ENCODE measurements at regions not wholly inside any gene's neighbourhood (a gene's known extent, or its start where the extent isn't known, plus 50 kb on each side); places are given as distances from the start of the nearest gene placed in this dataset.

DNA sequence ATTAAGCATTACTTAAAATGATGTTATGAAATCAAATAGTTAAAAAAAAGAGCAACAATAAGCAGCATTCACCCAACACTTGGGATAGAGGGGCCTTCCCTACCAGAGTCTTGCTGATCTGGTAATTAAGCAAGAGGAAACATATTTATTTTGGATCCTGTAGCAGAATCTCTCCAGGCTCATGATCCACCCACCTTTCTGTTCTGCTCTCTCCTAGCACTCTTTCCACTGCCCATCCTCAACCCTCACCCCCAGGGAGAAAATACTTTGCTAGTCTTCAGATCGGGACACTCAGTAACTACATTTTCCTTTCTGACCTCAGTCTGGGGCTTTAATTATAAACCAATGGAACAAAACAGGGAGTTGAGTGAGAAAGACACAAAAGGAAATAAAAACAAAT lies 1541.9 kb downstream of the AACS start:
- TF ChIP-seq, protein P1, sequence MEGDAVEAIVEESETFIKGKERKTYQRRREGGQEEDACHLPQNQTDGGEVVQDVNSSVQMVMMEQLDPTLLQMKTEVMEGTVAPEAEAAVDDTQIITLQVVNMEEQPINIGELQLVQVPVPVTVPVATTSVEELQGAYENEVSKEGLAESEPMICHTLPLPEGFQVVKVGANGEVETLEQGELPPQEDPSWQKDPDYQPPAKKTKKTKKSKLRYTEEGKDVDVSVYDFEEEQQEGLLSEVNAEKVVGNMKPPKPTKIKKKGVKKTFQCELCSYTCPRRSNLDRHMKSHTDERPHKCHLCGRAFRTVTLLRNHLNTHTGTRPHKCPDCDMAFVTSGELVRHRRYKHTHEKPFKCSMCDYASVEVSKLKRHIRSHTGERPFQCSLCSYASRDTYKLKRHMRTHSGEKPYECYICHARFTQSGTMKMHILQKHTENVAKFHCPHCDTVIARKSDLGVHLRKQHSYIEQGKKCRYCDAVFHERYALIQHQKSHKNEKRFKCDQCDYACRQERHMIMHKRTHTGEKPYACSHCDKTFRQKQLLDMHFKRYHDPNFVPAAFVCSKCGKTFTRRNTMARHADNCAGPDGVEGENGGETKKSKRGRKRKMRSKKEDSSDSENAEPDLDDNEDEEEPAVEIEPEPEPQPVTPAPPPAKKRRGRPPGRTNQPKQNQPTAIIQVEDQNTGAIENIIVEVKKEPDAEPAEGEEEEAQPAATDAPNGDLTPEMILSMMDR (conservative IDR thresholded peaks at IDR 0.05; ENCODE audit: low read length): no peak
- no peak for TF ChIP-seq EZH2phosphoT487 (IDR thresholded peaks at IDR 0.05; ENCODE audit: borderline replicate concordance, low read depth, low read length)
